ENCODE measurements at regions not wholly inside any gene's neighbourhood (a gene's known extent, or its start where the extent isn't known, plus 50 kb on each side); places are given as distances from the start of the nearest gene placed in this dataset.

DNA sequence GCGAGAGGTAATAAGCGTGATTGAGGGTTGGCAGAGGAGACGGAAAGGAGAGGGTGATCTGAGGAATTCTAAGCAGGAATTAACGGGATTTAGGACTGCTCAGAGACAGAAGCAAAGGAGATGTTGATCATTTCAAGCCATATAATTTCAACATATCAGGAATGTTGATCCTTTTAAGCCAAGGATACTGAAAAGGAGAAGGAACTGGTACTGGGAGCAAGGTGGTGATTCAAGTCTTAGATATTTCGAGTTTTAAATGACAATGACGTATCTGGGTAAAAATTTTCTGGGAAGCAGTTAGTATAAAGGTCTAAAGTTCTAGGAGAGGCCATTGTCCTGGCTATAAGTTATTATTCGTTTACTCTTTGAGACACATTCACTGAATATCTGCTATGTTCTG, 91.3 kb upstream of the OGFRL1 start:
- DNase-seq (ENCODE audit: low read depth, low spot score) (no peak), ATAC-seq (no peak)
- no peaks in the 10 kb centered on the region for H3K27me3 ChIP-seq (ENCODE audit: control insufficient read depth, insufficient read depth, low read length)
- BruUV-seq (replicated peaks) = no TSS peak
- ChIA-PET CTCF (no interaction called here), POLR2A (no interaction called here)
- H3K9me3 ChIP-seq (ENCODE audit: control insufficient read depth, insufficient read depth, low read depth, low read length) = no peaks in the 10 kb centered on the region
- TF ChIP-seq POLR2AphosphoS5 (IDR thresholded peaks at IDR 0.05; ENCODE audit: low read depth, low read length) (no peak), SIN3A (IDR thresholded peaks at IDR 0.05; ENCODE audit: borderline replicate concordance, insufficient read depth, low read depth, low read length) (no peak), TCF7L2 (IDR thresholded peaks at IDR 0.05; ENCODE audit: low read depth, low read length) (no peak)
- TF ChIP-seq, protein P1, sequence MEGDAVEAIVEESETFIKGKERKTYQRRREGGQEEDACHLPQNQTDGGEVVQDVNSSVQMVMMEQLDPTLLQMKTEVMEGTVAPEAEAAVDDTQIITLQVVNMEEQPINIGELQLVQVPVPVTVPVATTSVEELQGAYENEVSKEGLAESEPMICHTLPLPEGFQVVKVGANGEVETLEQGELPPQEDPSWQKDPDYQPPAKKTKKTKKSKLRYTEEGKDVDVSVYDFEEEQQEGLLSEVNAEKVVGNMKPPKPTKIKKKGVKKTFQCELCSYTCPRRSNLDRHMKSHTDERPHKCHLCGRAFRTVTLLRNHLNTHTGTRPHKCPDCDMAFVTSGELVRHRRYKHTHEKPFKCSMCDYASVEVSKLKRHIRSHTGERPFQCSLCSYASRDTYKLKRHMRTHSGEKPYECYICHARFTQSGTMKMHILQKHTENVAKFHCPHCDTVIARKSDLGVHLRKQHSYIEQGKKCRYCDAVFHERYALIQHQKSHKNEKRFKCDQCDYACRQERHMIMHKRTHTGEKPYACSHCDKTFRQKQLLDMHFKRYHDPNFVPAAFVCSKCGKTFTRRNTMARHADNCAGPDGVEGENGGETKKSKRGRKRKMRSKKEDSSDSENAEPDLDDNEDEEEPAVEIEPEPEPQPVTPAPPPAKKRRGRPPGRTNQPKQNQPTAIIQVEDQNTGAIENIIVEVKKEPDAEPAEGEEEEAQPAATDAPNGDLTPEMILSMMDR (IDR thresholded peaks at IDR 0.05) = no peak
- TF ChIP-seq, protein P2, sequence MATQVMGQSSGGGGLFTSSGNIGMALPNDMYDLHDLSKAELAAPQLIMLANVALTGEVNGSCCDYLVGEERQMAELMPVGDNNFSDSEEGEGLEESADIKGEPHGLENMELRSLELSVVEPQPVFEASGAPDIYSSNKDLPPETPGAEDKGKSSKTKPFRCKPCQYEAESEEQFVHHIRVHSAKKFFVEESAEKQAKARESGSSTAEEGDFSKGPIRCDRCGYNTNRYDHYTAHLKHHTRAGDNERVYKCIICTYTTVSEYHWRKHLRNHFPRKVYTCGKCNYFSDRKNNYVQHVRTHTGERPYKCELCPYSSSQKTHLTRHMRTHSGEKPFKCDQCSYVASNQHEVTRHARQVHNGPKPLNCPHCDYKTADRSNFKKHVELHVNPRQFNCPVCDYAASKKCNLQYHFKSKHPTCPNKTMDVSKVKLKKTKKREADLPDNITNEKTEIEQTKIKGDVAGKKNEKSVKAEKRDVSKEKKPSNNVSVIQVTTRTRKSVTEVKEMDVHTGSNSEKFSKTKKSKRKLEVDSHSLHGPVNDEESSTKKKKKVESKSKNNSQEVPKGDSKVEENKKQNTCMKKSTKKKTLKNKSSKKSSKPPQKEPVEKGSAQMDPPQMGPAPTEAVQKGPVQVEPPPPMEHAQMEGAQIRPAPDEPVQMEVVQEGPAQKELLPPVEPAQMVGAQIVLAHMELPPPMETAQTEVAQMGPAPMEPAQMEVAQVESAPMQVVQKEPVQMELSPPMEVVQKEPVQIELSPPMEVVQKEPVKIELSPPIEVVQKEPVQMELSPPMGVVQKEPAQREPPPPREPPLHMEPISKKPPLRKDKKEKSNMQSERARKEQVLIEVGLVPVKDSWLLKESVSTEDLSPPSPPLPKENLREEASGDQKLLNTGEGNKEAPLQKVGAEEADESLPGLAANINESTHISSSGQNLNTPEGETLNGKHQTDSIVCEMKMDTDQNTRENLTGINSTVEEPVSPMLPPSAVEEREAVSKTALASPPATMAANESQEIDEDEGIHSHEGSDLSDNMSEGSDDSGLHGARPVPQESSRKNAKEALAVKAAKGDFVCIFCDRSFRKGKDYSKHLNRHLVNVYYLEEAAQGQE (IDR thresholded peaks at IDR 0.05; ENCODE audit: insufficient read depth in 1 of 2, low read depth in 2 of 2, low read length in 1 of 2) = no peak
- H3K4me3 ChIP-seq (ENCODE audit: low read depth in 2 of 2, low read length in 2 of 2) = no peak overlapping the region
- no peak overlapping the region for H3K27ac ChIP-seq (ENCODE audit: low read length)
- no peaks in the 10 kb centered on the region for H3K36me3 ChIP-seq (ENCODE audit: control insufficient read depth, insufficient read depth, low read length)
- intact Hi-C loops (cut with micrococcal nuclease; ENCODE audit: unreplicated experiment) (no loop called here), in situ Hi-C loops (cut with HindIII; ENCODE audit: low pct_unique_long_range_greater_than_20kb, low sequenced_read_pairs) (no loop called here)
- H3K4me1 ChIP-seq (ENCODE audit: control insufficient read depth, insufficient read depth, low read length) = no peaks in the 10 kb centered on the region

DNA sequence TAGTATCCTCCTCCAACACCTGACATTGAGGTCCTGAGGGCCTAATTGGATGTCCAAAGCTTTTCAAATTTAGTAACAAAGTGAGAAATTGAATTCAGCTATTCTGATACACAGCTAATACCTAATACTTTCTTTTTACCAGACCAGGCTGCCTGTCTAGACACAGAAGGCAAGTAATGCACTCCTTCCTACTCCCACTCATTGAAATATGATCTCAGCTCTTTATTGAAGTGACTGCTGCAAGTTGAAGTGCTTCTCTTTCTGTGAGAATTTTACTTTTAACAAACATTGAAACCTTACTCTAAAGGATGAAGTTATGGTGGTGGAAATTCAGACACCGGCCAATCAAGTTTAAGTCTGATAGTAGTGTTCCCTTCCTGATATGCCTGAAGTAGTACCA, 90.8 kb upstream of the OGFRL1 start:
- intact Hi-C loops (cut with micrococcal nuclease; ENCODE audit: unreplicated experiment) = no loop called here
- Histone ChIP-seq H3K4me1 (ENCODE audit: control insufficient read depth, insufficient read depth, low read length) (no peaks in the 10 kb centered on the region), H3K9me3 (ENCODE audit: control insufficient read depth, insufficient read depth, low read depth, low read length) (no peaks in the 10 kb centered on the region), H3K27me3 (ENCODE audit: control insufficient read depth, insufficient read depth, low read length) (no peaks in the 10 kb centered on the region), H3K36me3 (ENCODE audit: control insufficient read depth, insufficient read depth, low read length) (no peaks in the 10 kb centered on the region), H3K4me3 (ENCODE audit: low read depth in 2 of 2, low read length in 2 of 2) (no peak overlapping the region), H3K27ac (ENCODE audit: low read length) (no peak overlapping the region)
- DNase-seq (ENCODE audit: low read depth, low spot score) (no peak), ATAC-seq (no peak)
- CTCF ChIA-PET = no interaction called here
- TF ChIP-seq TCF7L2 (IDR thresholded peaks at IDR 0.05; ENCODE audit: low read depth, low read length) = no peak
- no peak for TF ChIP-seq SIN3A (IDR thresholded peaks at IDR 0.05; ENCODE audit: borderline replicate concordance, insufficient read depth, low read depth, low read length)
- TF ChIP-seq, protein P2 (IDR thresholded peaks at IDR 0.05; ENCODE audit: insufficient read depth in 1 of 2, low read depth in 2 of 2, low read length in 1 of 2) = no peak
- TF ChIP-seq POLR2AphosphoS5 (IDR thresholded peaks at IDR 0.05; ENCODE audit: low read depth, low read length) = no peak
- POLR2A ChIA-PET = interaction anchor here (0.6 kb wide), 1 partner anchor 91 kb away, joined by 16 read pairs; no protein-coding TSS in a partner anchor
- no TSS peak for BruUV-seq (replicated peaks)
- in situ Hi-C loops (cut with HindIII; ENCODE audit: low pct_unique_long_range_greater_than_20kb, low sequenced_read_pairs) = no loop called here
